Osteocyte (in vitro differentiated cells): ENCODE measurements at regions not wholly inside any gene's neighbourhood (a gene's known extent, or its start where the extent isn't known, plus 50 kb on each side); places are given as distances from the start of the nearest gene placed in this dataset.

Source experiments
- DNase-seq: peaks from one replicate; pipeline ENCODE4 v3.0.0; 2021; ENCODE audit warnings: mixed read lengths; ENCODE audit not compliant: unreplicated experiment; ENCODE audit errors: extremely low spot score
- H3K27ac Mint-ChIP-seq: one replicate; pipeline ENCODE4 v1.8.0; 2021; ENCODE audit warnings: mild to moderate bottlenecking, mixed read lengths; ENCODE audit not compliant: unreplicated experiment
- H3K27me3 Mint-ChIP-seq: one replicate; pipeline ENCODE4 v1.8.0; 2021; ENCODE audit warnings: mixed read lengths; ENCODE audit not compliant: unreplicated experiment
- H3K36me3 Mint-ChIP-seq: one replicate; pipeline ENCODE4 v1.8.0; 2021; ENCODE audit warnings: mixed read lengths; ENCODE audit not compliant: unreplicated experiment
- H3K4me1 Mint-ChIP-seq: one replicate; pipeline ENCODE4 v1.8.0; 2021; ENCODE audit warnings: mixed read lengths; ENCODE audit not compliant: unreplicated experiment
- H3K4me3 Mint-ChIP-seq: one replicate; pipeline ENCODE4 v1.8.0; 2021; ENCODE audit warnings: mild to moderate bottlenecking, moderate library complexity, mixed read lengths; ENCODE audit not compliant: unreplicated experiment
- H3K9me3 Mint-ChIP-seq: one replicate; pipeline ENCODE4 v1.8.0; 2021; ENCODE audit warnings: mixed read lengths; ENCODE audit not compliant: unreplicated experiment
- TF ChIP-seq, protein P1 (sequence below): fragments of 200-600 bp; sonication (generic); IDR thresholded peaks from 2 replicates; pipeline ENCODE4 v1.5.0; 2021; ENCODE audit warnings: antibody characterized with exemption, mild to moderate bottlenecking, moderate library complexity

DNA sequence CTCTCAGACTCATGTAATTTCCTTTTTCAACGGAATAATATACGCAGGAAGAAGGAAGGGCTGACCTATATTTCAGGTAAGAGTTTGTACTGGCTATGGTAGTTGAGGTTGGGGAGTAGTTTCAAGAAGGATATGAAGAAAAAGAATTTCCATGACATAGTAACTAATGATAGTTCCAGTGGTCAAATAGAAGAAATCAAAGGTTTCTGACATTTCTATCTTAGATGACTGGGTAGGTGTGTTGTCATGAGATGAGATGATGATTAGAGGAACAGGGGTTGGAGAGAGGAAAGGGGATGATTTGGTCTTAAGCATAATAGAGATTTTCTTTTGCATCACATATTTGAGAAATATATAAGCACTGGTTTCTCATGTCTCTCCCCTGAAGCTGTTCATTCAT, 166.0 kb downstream of the SPATA31D1 start:
- Mint-ChIP-seq H3K4me3 (no peak overlapping the region), H3K4me1 (peaks cover 13% of the 10 kb centered on the region), H3K27me3 (no peaks in the 10 kb centered on the region), H3K36me3 (no peaks in the 10 kb centered on the region), H3K27ac (no peak overlapping the region), H3K9me3 (peaks cover 3% of the 10 kb centered on the region)
- TF ChIP-seq, protein P1, sequence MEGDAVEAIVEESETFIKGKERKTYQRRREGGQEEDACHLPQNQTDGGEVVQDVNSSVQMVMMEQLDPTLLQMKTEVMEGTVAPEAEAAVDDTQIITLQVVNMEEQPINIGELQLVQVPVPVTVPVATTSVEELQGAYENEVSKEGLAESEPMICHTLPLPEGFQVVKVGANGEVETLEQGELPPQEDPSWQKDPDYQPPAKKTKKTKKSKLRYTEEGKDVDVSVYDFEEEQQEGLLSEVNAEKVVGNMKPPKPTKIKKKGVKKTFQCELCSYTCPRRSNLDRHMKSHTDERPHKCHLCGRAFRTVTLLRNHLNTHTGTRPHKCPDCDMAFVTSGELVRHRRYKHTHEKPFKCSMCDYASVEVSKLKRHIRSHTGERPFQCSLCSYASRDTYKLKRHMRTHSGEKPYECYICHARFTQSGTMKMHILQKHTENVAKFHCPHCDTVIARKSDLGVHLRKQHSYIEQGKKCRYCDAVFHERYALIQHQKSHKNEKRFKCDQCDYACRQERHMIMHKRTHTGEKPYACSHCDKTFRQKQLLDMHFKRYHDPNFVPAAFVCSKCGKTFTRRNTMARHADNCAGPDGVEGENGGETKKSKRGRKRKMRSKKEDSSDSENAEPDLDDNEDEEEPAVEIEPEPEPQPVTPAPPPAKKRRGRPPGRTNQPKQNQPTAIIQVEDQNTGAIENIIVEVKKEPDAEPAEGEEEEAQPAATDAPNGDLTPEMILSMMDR = no peak
- DNase-seq = no peak

DNA sequence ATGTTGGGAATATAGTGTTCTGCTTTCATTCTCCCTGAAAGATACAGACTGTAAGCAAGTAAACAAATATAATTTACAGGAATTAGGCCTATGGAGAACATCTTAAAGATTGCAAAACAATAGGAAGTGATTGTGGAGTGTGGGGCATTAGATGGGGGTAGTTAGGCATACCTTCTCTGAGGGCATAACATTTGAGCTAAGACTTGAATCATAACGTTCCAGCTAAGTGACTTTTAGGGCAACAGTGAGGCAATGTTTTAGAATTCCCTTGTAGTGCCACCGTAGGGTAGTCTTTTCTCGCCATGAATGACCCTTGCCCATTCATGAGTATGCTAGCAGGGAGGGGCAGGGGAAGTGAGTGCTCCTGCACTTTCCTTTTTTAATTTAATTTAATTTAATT, 173.3 kb downstream of the SPATA31D1 start:
- no peak for DNase-seq
- H3K27ac Mint-ChIP-seq = no peak overlapping the region
- H3K27me3 Mint-ChIP-seq = no peaks in the 10 kb centered on the region
- H3K9me3 Mint-ChIP-seq = no peaks in the 10 kb centered on the region
- H3K4me1 Mint-ChIP-seq = no peaks in the 10 kb centered on the region
- TF ChIP-seq, protein P1 = no peak
- H3K4me3 Mint-ChIP-seq = no peak overlapping the region
- H3K36me3 Mint-ChIP-seq = no peaks in the 10 kb centered on the region

DNA sequence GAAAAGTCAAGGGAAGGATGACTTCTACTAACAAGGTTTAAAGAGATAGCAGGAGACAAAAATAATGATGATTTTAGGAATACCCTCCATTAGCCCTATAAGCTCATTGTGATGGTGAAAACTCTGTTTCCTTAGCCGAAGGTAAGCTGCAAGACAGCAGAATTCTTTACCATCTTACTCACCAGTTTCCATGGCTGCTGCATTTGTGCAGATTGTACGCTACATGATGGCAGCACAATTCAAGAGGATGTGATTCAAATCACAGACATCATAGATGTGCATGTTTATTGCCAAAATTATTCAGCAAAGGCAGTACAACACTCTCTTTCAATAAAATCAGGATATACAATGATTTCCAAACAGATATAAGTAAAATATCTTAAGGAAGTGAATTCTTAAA, 175.6 kb downstream of the SPATA31D1 start:
- no peak overlapping the region for H3K27ac Mint-ChIP-seq
- H3K4me3 Mint-ChIP-seq = no peak overlapping the region
- no peaks in the 10 kb centered on the region for H3K36me3 Mint-ChIP-seq
- H3K9me3 Mint-ChIP-seq = no peaks in the 10 kb centered on the region
- H3K4me1 Mint-ChIP-seq = peaks cover 10% of the 10 kb centered on the region
- no peaks in the 10 kb centered on the region for H3K27me3 Mint-ChIP-seq
- DNase-seq = no peak
- TF ChIP-seq, protein P1 = no peak

DNA sequence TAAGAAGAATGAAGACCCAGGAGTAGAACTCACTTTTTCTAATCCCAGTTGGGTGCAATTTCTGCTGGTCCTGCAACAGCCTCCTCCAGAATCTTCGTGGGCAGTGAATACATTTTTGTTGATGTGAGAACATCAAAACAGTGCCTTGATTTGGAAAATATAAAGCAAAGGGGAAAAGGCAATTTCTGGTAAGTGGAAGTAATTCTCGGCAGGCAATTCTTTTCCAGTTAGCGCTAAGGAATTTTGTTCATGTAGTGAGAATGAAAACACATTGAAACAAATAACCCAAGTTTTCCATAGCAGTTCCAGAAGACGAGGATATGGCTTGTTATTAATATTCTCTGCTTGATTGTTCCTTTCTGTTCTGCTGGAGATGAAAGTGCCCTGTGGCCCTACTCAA, 178.7 kb downstream of the SPATA31D1 start:
- peaks cover 32% of the 10 kb centered on the region for H3K4me1 Mint-ChIP-seq
- H3K36me3 Mint-ChIP-seq = no peaks in the 10 kb centered on the region
- H3K27me3 Mint-ChIP-seq = no peaks in the 10 kb centered on the region
- TF ChIP-seq, protein P1 = no peak
- no peak for DNase-seq
- H3K9me3 Mint-ChIP-seq = no peaks in the 10 kb centered on the region
- H3K4me3 Mint-ChIP-seq = no peak overlapping the region
- no peak overlapping the region for H3K27ac Mint-ChIP-seq

DNA sequence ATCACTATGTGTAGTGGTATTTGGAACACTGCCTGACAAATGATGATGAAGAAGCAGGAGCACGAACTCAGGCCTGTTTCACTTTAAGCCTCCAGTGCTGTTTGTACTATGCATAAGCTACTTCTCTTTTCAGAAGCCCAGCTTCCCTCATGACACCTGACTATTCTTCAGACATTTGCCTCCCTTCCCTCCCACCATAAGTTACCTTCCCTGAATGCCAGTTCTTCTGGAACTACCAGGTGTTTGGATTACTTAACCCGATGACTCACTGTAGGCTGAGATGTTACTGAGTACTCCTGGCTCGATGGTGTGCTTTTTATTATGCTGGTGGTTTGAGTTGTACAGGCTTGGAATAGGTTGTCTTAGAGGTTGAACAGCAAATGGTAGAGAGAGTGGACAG, 180.0 kb downstream of the SPATA31D1 start:
- Mint-ChIP-seq H3K4me3 (no peak overlapping the region), H3K36me3 (no peaks in the 10 kb centered on the region), H3K27me3 (no peaks in the 10 kb centered on the region), H3K4me1 (peaks cover 38% of the 10 kb centered on the region), H3K27ac (no peak overlapping the region), H3K9me3 (no peaks in the 10 kb centered on the region)
- DNase-seq = no peak
- TF ChIP-seq, protein P1 = no peak
